ENCODE measurements at regions not wholly inside any gene's neighbourhood (a gene's known extent, or its start where the extent isn't known, plus 50 kb on each side); places are given as distances from the start of the nearest gene placed in this dataset.

GRCh38 chr2:145846982-145847381 lies 1327.1 kb upstream of the ZEB2 start:
- no peak for DNase-seq

- DNase-seq: no peak
Observed at GRCh38 chr2:145845923-145846322, 1326.0 kb upstream of the ZEB2 start.

- no peak for DNase-seq
Observed at GRCh38 chr2:145845207-145845894, 1325.4 kb upstream of the ZEB2 start.

- no peak for DNase-seq
Observed at GRCh38 chr2:145841973-145842372, 1322.1 kb upstream of the ZEB2 start.

GRCh38 chr2:145836986-145837385 lies 1317.1 kb upstream of the ZEB2 start:
- DNase-seq: no peak

GRCh38 chr2:145835665-145836064 lies 1315.7 kb upstream of the ZEB2 start:
- no peak for DNase-seq

- no peak for DNase-seq
Observed at GRCh38 chr2:145832681-145833080, 1312.8 kb upstream of the ZEB2 start.

- no peak for DNase-seq
Observed at GRCh38 chr2:145829931-145830330, 1310.0 kb upstream of the ZEB2 start.

GRCh38 chr2:145827235-145827634 lies 1307.3 kb upstream of the ZEB2 start:
- DNase-seq: no peak

GRCh38 chr2:145824384-145824783 lies 1304.5 kb upstream of the ZEB2 start:
- no peak for DNase-seq

GRCh38 chr2:145822892-145823534 lies 1303.1 kb upstream of the ZEB2 start:
- DNase-seq: no peak

GRCh38 chr2:145820651-145821050 lies 1300.7 kb upstream of the ZEB2 start:
- no peak for DNase-seq

GRCh38 chr2:145818890-145819504 lies 1299.1 kb upstream of the ZEB2 start:
- DNase-seq: no peak

GRCh38 chr2:145815933-145816332 lies 1296.0 kb upstream of the ZEB2 start:
- DNase-seq: no peak

- no peak for DNase-seq
Observed at GRCh38 chr2:145813481-145813880, 1293.6 kb upstream of the ZEB2 start.

- no peak for DNase-seq
Observed at GRCh38 chr2:145812165-145812554, 1292.2 kb upstream of the ZEB2 start.

GRCh38 chr2:145811276-145812164 lies 1291.6 kb upstream of the ZEB2 start:
- DNase-seq: no peak

- no peak for DNase-seq
Observed at GRCh38 chr2:145807968-145808367, 1288.0 kb upstream of the ZEB2 start.

- DNase-seq: no peak
Observed at GRCh38 chr2:145807554-145807953, 1287.6 kb upstream of the ZEB2 start.

GRCh38 chr2:145806546-145806945 lies 1286.6 kb upstream of the ZEB2 start:
- DNase-seq: no peak

- no peak for DNase-seq
Observed at GRCh38 chr2:145802133-145802532, 1282.2 kb upstream of the ZEB2 start.

- DNase-seq: no peak
Observed at GRCh38 chr2:145801210-145801609, 1281.3 kb upstream of the ZEB2 start.
